ENCODE measurements at regions not wholly inside any gene's neighbourhood (a gene's known extent, or its start where the extent isn't known, plus 50 kb on each side); places are given as distances from the start of the nearest gene placed in this dataset.

DNA sequence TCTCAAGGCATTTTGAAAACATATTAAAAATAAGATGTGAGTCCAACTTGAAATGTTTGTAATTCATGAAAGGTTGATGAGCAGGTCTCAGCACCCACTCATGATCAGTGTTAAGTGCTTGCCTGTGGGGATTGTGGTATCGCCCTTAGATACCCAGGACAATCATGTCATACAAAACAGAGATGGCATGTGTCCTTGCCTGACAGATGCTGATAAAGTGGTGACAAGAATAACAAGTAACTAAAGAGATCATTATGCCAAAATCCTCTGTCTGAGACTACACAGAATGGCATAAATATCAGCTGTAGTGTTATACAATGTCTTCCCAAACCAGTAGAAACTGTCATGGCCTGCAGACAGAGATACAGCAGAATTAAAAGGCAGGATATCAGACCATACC lies 930.3 kb downstream of the SUCLG1 start:
- ATAC-seq (no peak), DNase-seq (ENCODE audit: low read depth, low spot score) (no peak)
- Histone ChIP-seq H3K36me3 (ENCODE audit: control insufficient read depth, insufficient read depth, low read length) (no peaks in the 10 kb centered on the region), H3K27me3 (ENCODE audit: control insufficient read depth, insufficient read depth, low read length) (no peaks in the 10 kb centered on the region), H3K4me3 (ENCODE audit: low read depth in 2 of 2, low read length in 2 of 2) (no peak overlapping the region), H3K4me1 (ENCODE audit: control insufficient read depth, insufficient read depth, low read length) (no peaks in the 10 kb centered on the region), H3K27ac (ENCODE audit: low read length) (no peak overlapping the region), H3K9me3 (ENCODE audit: control insufficient read depth, insufficient read depth, low read depth, low read length) (no peaks in the 10 kb centered on the region)
- ChIA-PET POLR2A (no interaction called here), CTCF (no interaction called here)
- intact Hi-C loops (cut with micrococcal nuclease; ENCODE audit: unreplicated experiment) (no loop called here), in situ Hi-C loops (cut with HindIII; ENCODE audit: low pct_unique_long_range_greater_than_20kb, low sequenced_read_pairs) (no loop called here)
- TF ChIP-seq, protein P1, sequence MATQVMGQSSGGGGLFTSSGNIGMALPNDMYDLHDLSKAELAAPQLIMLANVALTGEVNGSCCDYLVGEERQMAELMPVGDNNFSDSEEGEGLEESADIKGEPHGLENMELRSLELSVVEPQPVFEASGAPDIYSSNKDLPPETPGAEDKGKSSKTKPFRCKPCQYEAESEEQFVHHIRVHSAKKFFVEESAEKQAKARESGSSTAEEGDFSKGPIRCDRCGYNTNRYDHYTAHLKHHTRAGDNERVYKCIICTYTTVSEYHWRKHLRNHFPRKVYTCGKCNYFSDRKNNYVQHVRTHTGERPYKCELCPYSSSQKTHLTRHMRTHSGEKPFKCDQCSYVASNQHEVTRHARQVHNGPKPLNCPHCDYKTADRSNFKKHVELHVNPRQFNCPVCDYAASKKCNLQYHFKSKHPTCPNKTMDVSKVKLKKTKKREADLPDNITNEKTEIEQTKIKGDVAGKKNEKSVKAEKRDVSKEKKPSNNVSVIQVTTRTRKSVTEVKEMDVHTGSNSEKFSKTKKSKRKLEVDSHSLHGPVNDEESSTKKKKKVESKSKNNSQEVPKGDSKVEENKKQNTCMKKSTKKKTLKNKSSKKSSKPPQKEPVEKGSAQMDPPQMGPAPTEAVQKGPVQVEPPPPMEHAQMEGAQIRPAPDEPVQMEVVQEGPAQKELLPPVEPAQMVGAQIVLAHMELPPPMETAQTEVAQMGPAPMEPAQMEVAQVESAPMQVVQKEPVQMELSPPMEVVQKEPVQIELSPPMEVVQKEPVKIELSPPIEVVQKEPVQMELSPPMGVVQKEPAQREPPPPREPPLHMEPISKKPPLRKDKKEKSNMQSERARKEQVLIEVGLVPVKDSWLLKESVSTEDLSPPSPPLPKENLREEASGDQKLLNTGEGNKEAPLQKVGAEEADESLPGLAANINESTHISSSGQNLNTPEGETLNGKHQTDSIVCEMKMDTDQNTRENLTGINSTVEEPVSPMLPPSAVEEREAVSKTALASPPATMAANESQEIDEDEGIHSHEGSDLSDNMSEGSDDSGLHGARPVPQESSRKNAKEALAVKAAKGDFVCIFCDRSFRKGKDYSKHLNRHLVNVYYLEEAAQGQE (IDR thresholded peaks at IDR 0.05; ENCODE audit: insufficient read depth in 1 of 2, low read depth in 2 of 2, low read length in 1 of 2): no peak
- TF ChIP-seq SIN3A (IDR thresholded peaks at IDR 0.05; ENCODE audit: borderline replicate concordance, insufficient read depth, low read depth, low read length) (no peak), POLR2AphosphoS5 (IDR thresholded peaks at IDR 0.05; ENCODE audit: low read depth, low read length) (no peak), TCF7L2 (IDR thresholded peaks at IDR 0.05; ENCODE audit: low read depth, low read length) (no peak)
- TF ChIP-seq, protein P2, sequence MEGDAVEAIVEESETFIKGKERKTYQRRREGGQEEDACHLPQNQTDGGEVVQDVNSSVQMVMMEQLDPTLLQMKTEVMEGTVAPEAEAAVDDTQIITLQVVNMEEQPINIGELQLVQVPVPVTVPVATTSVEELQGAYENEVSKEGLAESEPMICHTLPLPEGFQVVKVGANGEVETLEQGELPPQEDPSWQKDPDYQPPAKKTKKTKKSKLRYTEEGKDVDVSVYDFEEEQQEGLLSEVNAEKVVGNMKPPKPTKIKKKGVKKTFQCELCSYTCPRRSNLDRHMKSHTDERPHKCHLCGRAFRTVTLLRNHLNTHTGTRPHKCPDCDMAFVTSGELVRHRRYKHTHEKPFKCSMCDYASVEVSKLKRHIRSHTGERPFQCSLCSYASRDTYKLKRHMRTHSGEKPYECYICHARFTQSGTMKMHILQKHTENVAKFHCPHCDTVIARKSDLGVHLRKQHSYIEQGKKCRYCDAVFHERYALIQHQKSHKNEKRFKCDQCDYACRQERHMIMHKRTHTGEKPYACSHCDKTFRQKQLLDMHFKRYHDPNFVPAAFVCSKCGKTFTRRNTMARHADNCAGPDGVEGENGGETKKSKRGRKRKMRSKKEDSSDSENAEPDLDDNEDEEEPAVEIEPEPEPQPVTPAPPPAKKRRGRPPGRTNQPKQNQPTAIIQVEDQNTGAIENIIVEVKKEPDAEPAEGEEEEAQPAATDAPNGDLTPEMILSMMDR (IDR thresholded peaks at IDR 0.05): no peak
- BruUV-seq (replicated peaks): no TSS peak

GRCh38 chr2:83522891-83523493 lies 936.1 kb downstream of the SUCLG1 start:
- no peak overlapping the region for H3K4me3 ChIP-seq (ENCODE audit: low read depth in 2 of 2, low read length in 2 of 2)
- ATAC-seq (no peak), DNase-seq (ENCODE audit: low read depth, low spot score) (no peak)
- BruUV-seq (replicated peaks): no TSS peak
- CTCF ChIA-PET: no interaction called here
- no peaks in the 10 kb centered on the region for H3K36me3 ChIP-seq (ENCODE audit: control insufficient read depth, insufficient read depth, low read length)
- POLR2A ChIA-PET: no interaction called here
- H3K9me3 ChIP-seq (ENCODE audit: control insufficient read depth, insufficient read depth, low read depth, low read length): no peaks in the 10 kb centered on the region
- H3K4me1 ChIP-seq (ENCODE audit: control insufficient read depth, insufficient read depth, low read length): no peaks in the 10 kb centered on the region
- TF ChIP-seq SIN3A (IDR thresholded peaks at IDR 0.05; ENCODE audit: borderline replicate concordance, insufficient read depth, low read depth, low read length) (no peak), POLR2AphosphoS5 (IDR thresholded peaks at IDR 0.05; ENCODE audit: low read depth, low read length) (no peak), TCF7L2 (IDR thresholded peaks at IDR 0.05; ENCODE audit: low read depth, low read length) (no peak)
- TF ChIP-seq, protein P1 (IDR thresholded peaks at IDR 0.05; ENCODE audit: insufficient read depth in 1 of 2, low read depth in 2 of 2, low read length in 1 of 2): no peak
- TF ChIP-seq, protein P2 (IDR thresholded peaks at IDR 0.05): no peak
- H3K27me3 ChIP-seq (ENCODE audit: control insufficient read depth, insufficient read depth, low read length): no peaks in the 10 kb centered on the region
- intact Hi-C loops (cut with micrococcal nuclease; ENCODE audit: unreplicated experiment): no loop called here
- in situ Hi-C loops (cut with HindIII; ENCODE audit: low pct_unique_long_range_greater_than_20kb, low sequenced_read_pairs): no loop called here
- no peak overlapping the region for H3K27ac ChIP-seq (ENCODE audit: low read length)

Data from Panc1 (cell line).